HG03442 (cell line): ENCODE measurements at regions not wholly inside any gene's neighbourhood (a gene's known extent, or its start where the extent isn't known, plus 50 kb on each side); places are given as distances from the start of the nearest gene placed in this dataset.

ENCODE experiments used
- ATAC-seq: cut with Tn5 transposase; IDR thresholded peaks from one replicate; pipeline ENCODE4 v1.9.1; 2021; ENCODE audit warnings: mild to moderate bottlenecking, moderate library complexity; ENCODE audit not compliant: unreplicated experiment

- ATAC-seq: no peak
Observed at GRCh38 chr10:3363311-3364045, 190.9 kb upstream of the PITRM1 start.

DNA sequence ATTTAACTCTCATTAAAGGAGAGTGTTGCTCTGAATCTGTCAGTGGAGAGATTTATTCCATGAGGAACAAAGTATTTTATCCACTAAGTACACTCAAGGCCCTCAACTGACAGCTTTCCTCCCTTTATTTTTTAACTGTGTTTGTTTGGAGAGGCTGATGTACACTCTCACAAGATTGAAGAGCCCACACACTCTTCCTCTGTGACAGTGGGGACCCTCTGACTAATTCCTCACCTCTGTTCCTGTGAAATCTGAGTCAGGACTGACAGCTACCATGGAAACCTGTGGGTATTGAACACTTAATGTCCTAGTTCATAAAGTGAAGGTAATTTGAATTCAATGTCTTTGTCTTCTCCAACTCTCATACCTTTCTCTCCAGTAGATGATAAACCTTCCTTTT, 189.8 kb upstream of the PITRM1 start:
- no peak for ATAC-seq

DNA sequence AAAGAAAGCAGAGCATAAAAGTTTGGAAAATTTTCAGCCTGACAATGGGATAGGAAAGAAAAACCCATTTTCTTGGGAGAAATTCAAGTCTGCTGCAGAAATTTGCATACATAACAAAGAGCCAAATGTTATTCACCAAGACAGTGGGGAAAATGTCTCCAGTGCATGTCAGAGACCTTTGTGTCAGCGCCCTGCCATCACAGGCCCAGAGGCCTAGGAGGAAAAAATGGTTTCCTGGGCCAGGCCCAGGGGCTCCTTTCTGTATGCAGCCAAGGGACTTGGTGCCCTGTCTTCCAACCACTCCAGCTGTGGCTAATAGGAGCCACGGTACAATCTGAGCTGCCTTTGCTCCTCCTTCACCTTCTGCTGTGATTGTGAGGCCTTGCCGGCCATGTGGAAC, 189.1 kb upstream of the PITRM1 start:
- no peak for ATAC-seq

- no peak for ATAC-seq
Observed at GRCh38 chr10:3357737-3358136, 185.2 kb upstream of the PITRM1 start.

- no peak for ATAC-seq
Observed at GRCh38 chr10:3355536-3355935, 183.0 kb upstream of the PITRM1 start.

- ATAC-seq: no peak
Observed at GRCh38 chr10:3354174-3354900, 181.8 kb upstream of the PITRM1 start.

- no peak for ATAC-seq
Observed at GRCh38 chr10:3353235-3353634, 180.7 kb upstream of the PITRM1 start.

- no peak for ATAC-seq
Observed at GRCh38 chr10:3350617-3351258, 178.2 kb upstream of the PITRM1 start.

DNA sequence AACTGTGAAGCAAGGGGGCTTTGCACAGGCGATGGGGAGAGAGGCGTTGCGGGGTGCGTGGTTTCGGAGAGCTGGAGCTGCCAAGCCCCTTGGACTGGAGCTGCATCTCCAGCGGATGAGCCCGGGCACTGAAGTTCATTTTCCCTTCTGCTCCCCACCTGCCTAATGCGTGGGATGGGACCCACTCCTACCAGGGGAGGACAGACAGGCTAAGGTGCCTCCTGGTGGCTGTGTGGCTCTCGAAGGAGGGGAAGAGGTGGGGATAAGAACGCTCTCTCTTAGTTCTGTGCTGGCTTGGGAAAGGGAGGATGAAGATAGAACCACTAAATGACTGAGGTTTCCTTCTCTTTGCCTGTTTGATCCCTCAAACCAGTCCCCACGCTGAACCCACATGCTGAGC, 177.6 kb upstream of the PITRM1 start:
- ATAC-seq: no peak

DNA sequence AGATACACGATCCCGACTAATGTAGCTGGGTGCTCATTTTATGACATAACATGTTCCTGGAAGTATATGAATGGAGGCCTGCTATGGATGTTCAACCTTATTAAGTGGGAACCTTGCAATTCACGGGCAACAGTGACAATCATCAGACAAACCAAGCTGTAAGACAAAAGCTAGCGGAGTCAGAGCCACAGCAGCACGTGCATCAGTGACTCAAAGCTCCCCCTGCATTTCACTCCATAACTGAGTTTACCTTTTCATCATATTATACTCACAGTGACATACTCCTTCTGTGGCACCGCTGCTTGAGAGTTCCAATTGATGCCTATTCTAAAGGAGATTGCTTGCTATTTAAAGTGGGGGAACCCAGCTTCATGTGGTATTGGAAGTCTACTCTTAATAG, 176.0 kb upstream of the PITRM1 start:
- ATAC-seq: no peak

GRCh38 chr10:3347413-3348182, 175.0 kb upstream of the PITRM1 start:
- no peak for ATAC-seq

GRCh38 chr10:3346851-3347250, 174.3 kb upstream of the PITRM1 start:
- ATAC-seq: no peak

DNA sequence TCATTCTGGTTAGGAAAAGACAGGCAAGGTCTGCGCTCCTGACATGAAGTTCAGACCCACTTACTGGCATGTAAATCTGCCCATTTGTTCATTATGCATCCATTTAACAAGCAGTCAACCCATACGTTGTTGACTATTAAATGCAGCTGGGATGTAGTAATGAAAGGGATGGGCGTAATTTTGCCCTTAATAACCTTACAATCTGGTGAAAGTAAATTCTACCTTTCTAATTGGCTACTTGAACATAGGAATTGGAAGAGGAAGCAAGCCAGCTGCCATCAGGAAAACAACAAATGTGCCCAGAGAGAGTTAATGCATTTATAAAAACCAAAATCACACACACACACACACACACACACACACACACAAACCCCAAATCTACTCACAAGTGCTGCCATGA, 170.2 kb upstream of the PITRM1 start:
- no peak for ATAC-seq

GRCh38 chr10:3340127-3340730, 167.6 kb upstream of the PITRM1 start:
- no peak for ATAC-seq

GRCh38 chr10:3339531-3339950, 167.0 kb upstream of the PITRM1 start:
- ATAC-seq: no peak

DNA sequence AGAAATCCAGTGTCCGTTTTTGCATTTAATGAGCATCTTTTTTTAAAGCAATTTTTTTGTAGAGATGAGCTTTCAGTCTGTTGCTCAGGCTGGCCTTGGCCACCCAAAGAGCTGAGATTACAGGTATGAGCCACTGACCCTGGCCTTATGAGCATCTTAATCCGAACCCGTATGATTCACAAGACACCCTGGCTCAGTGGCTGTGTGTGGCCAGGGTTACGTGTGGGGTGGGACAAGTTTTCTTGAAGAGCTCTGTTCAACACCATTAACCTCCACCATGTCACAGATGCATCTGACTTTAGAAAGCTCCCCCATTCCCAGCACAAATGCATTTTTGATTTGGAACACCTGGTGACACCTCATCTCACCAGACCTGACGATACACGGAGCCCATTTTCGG, 166.5 kb upstream of the PITRM1 start:
- ATAC-seq: no peak

DNA sequence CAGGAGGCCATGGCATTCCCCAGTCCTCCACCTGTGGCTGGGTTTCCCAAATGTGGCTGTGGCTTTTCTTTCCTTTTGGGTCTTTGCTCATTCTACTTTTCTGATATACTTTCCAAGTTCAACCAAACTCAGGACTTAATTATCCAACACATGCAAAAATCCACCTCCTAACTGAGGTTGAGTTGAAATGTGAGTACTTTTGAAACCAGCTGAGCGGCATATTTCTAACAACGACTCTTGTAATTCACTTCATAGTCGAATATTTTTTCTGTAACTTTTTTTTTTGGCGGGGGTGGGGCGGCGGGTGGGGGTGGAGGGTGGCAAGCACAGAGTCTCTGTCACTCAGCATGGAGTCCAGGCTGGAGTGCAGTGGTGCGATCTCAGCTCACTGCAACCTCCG, 165.2 kb upstream of the PITRM1 start:
- no peak for ATAC-seq

- no peak for ATAC-seq
Observed at GRCh38 chr10:3336673-3337293, 164.2 kb upstream of the PITRM1 start.

- no peak for ATAC-seq
Observed at GRCh38 chr10:3333426-3333825, 160.8 kb upstream of the PITRM1 start.

GRCh38 chr10:3331690-3332230, 159.2 kb upstream of the PITRM1 start:
- ATAC-seq: no peak
